ENCODE measurements at regions not wholly inside any gene's neighbourhood (a gene's known extent, or its start where the extent isn't known, plus 50 kb on each side); places are given as distances from the start of the nearest gene placed in this dataset.

GRCh38 chr2:81196933-81197628 is 892.5 kb upstream of the LRRTM1 start:
- H2AFZ ChIP-seq (ENCODE audit: low read depth, low read length, severe bottlenecking): no peak overlapping the region
- H3K36me3 ChIP-seq (ENCODE audit: low read length): no peaks in the 10 kb centered on the region
- no peaks in the 10 kb centered on the region for H4K20me1 ChIP-seq (ENCODE audit: low read depth, low read length)
- no peaks in the 10 kb centered on the region for H3K79me2 ChIP-seq (ENCODE audit: insufficient read depth, low read length)
- no peaks in the 10 kb centered on the region for H3K27me3 ChIP-seq (ENCODE audit: low read length)
- no peaks in the 10 kb centered on the region for H3K9me2 ChIP-seq (replicated peaks; ENCODE audit: insufficient read depth, low read length)
- no peak overlapping the region for H3K4me2 ChIP-seq (ENCODE audit: low read depth, low read length, poor library complexity, severe bottlenecking)
- TF ChIP-seq EZH2phosphoT487 (conservative IDR thresholded peaks at IDR 0.05; ENCODE audit: low read length): no peak
- TF ChIP-seq, protein P1, sequence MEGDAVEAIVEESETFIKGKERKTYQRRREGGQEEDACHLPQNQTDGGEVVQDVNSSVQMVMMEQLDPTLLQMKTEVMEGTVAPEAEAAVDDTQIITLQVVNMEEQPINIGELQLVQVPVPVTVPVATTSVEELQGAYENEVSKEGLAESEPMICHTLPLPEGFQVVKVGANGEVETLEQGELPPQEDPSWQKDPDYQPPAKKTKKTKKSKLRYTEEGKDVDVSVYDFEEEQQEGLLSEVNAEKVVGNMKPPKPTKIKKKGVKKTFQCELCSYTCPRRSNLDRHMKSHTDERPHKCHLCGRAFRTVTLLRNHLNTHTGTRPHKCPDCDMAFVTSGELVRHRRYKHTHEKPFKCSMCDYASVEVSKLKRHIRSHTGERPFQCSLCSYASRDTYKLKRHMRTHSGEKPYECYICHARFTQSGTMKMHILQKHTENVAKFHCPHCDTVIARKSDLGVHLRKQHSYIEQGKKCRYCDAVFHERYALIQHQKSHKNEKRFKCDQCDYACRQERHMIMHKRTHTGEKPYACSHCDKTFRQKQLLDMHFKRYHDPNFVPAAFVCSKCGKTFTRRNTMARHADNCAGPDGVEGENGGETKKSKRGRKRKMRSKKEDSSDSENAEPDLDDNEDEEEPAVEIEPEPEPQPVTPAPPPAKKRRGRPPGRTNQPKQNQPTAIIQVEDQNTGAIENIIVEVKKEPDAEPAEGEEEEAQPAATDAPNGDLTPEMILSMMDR (IDR thresholded peaks at IDR 0.05; ENCODE audit: insufficient read depth, low read length, poor library complexity, severe bottlenecking): no peak
- no peak overlapping the region for H3K9ac ChIP-seq (ENCODE audit: low read length)
- H3K27ac ChIP-seq (ENCODE audit: low read depth, low read length): no peak overlapping the region
- no peaks in the 10 kb centered on the region for H3K9me3 ChIP-seq (ENCODE audit: insufficient read depth, low read length)
- H3F3A ChIP-seq (ENCODE audit: insufficient read depth): no peaks in the 10 kb centered on the region
- H3K4me3 ChIP-seq (ENCODE audit: insufficient read depth, low read length, poor library complexity, severe bottlenecking): no peak overlapping the region

DNA sequence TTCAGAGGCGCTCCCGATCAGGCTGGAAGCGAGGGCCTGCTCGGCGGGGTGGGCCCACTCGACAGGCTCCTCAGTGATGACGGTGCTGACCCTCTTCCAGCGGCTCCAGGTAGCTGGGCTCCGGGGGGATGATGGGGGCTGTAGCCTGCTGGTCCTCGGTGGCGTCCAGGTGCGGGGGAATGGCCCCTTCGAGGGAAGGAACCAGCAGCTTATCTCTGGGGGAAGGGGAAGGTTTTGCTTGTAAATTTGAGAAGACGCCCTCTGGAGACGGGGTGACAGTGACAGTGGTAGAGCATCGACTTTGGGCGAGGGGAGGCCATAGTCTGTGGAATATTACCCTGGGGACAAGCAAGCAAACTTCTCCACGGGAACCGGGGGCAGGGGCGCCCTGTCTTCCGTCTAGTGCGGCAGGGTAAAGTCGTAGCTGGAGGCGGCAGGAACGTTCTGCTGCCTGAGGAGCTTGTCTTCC is 891.9 kb upstream of the LRRTM1 start:
- H3K9me2 ChIP-seq (replicated peaks; ENCODE audit: insufficient read depth, low read length): no peaks in the 10 kb centered on the region
- no peaks in the 10 kb centered on the region for H3K79me2 ChIP-seq (ENCODE audit: insufficient read depth, low read length)
- no peaks in the 10 kb centered on the region for H4K20me1 ChIP-seq (ENCODE audit: low read depth, low read length)
- H3K4me2 ChIP-seq (ENCODE audit: low read depth, low read length, poor library complexity, severe bottlenecking): no peak overlapping the region
- no peaks in the 10 kb centered on the region for H3K36me3 ChIP-seq (ENCODE audit: low read length)
- H3K9me3 ChIP-seq (ENCODE audit: insufficient read depth, low read length): no peaks in the 10 kb centered on the region
- H3F3A ChIP-seq (ENCODE audit: insufficient read depth): no peaks in the 10 kb centered on the region
- no peak overlapping the region for H3K4me3 ChIP-seq (ENCODE audit: insufficient read depth, low read length, poor library complexity, severe bottlenecking)
- H3K27me3 ChIP-seq (ENCODE audit: low read length): no peaks in the 10 kb centered on the region
- no peak overlapping the region for H3K9ac ChIP-seq (ENCODE audit: low read length)
- no peak overlapping the region for H3K27ac ChIP-seq (ENCODE audit: low read depth, low read length)
- TF ChIP-seq EZH2phosphoT487 (conservative IDR thresholded peaks at IDR 0.05; ENCODE audit: low read length): no peak
- TF ChIP-seq, protein P1 (IDR thresholded peaks at IDR 0.05; ENCODE audit: insufficient read depth, low read length, poor library complexity, severe bottlenecking): no peak
- no peak overlapping the region for H2AFZ ChIP-seq (ENCODE audit: low read depth, low read length, severe bottlenecking)

- Histone ChIP-seq H3K27me3 (ENCODE audit: low read length) (no peaks in the 10 kb centered on the region), H3K9me2 (replicated peaks; ENCODE audit: insufficient read depth, low read length) (no peaks in the 10 kb centered on the region), H3K9me3 (ENCODE audit: insufficient read depth, low read length) (no peaks in the 10 kb centered on the region), H3K4me3 (ENCODE audit: insufficient read depth, low read length, poor library complexity, severe bottlenecking) (no peak overlapping the region), H3K27ac (ENCODE audit: low read depth, low read length) (no peak overlapping the region), H3F3A (ENCODE audit: insufficient read depth) (no peaks in the 10 kb centered on the region), H3K36me3 (ENCODE audit: low read length) (no peaks in the 10 kb centered on the region), H3K79me2 (ENCODE audit: insufficient read depth, low read length) (no peaks in the 10 kb centered on the region), H3K9ac (ENCODE audit: low read length) (no peak overlapping the region), H4K20me1 (ENCODE audit: low read depth, low read length) (no peaks in the 10 kb centered on the region), H3K4me2 (ENCODE audit: low read depth, low read length, poor library complexity, severe bottlenecking) (no peak overlapping the region), H2AFZ (ENCODE audit: low read depth, low read length, severe bottlenecking) (no peak overlapping the region)
- TF ChIP-seq, protein P1 (IDR thresholded peaks at IDR 0.05; ENCODE audit: insufficient read depth, low read length, poor library complexity, severe bottlenecking): no peak
- no peak for TF ChIP-seq EZH2phosphoT487 (conservative IDR thresholded peaks at IDR 0.05; ENCODE audit: low read length)
Measured at GRCh38 chr2:81195774-81196382, 891.3 kb upstream of the LRRTM1 start.

Measured in SU-DHL-6 (cell line).